CD14-positive monocyte (primary cell): ENCODE measurements at regions not wholly inside any gene's neighbourhood (a gene's known extent, or its start where the extent isn't known, plus 50 kb on each side); places are given as distances from the start of the nearest gene placed in this dataset.
"Not testable (repeated sequence)": the region's sequence is repeated elsewhere in the genome, so short reads cannot be mapped to it uniquely, and the experiment has no call there.

Experiments used
- DNase-seq, 3 donors: peaks; one replicate each; pipeline ENCODE4 v3.0.0-alpha.2; 2011 to 2022
- H2AFZ ChIP-seq: 2 replicates; pipeline ENCODE4 v1.6.0; 2012; ENCODE audit warnings: mild to moderate bottlenecking, low read depth, low read length, inconsistent platforms; ENCODE audit not compliant: insufficient read depth, poor library complexity, severe bottlenecking
- H3K27ac ChIP-seq, 2 donors: 1 replicate in 1 of 2; 2 replicates in 1 of 2; pipeline ENCODE4 v1.5.1; 2012 to 2013; ENCODE audit warnings: low read length in 2 of 2, control low read depth in 1 of 2, inconsistent platforms in 1 of 2, low read depth in 1 of 2, mild to moderate bottlenecking in 1 of 2
- H3K27me3 ChIP-seq, 2 donors: one replicate each; pipeline versions ENCODE4 v1.6.0 to v1.6.1; 2011 to 2013; ENCODE audit warnings: low read length in 2 of 2; ENCODE audit not compliant: control insufficient read depth in 2 of 2, insufficient read depth in 2 of 2
- H3K36me3 ChIP-seq, 2 donors: replicated peaks in 1 of 2; 1 replicate in 1 of 2; 2 replicates in 1 of 2; pipeline versions ENCODE4 v1.5.1 to v1.6.1; 2012 to 2013; ENCODE audit warnings: low read length in 2 of 2, control low read depth in 1 of 2, inconsistent platforms in 1 of 2, mild to moderate bottlenecking in 1 of 2; ENCODE audit not compliant: insufficient read depth in 2 of 2, control insufficient read depth in 1 of 2
- H3K4me1 ChIP-seq, 2 donors: 1 replicate in 1 of 2; 2 replicates in 1 of 2; pipeline versions ENCODE4 v1.5.1 to v1.6.1; 2012 to 2013; ENCODE audit warnings: low read length in 2 of 2, control low read depth in 1 of 2, inconsistent platforms in 1 of 2, mild to moderate bottlenecking in 1 of 2, moderate library complexity in 1 of 2; ENCODE audit not compliant: insufficient read depth in 2 of 2, control insufficient read depth in 1 of 2
- H3K4me2 ChIP-seq: replicated peaks from 2 replicates; pipeline ENCODE3; 2012; ENCODE audit warnings: low read length, moderate library complexity, mild to moderate bottlenecking; ENCODE audit not compliant: poor library complexity, severe bottlenecking; ENCODE audit errors: extremely low read depth
- H3K4me3 ChIP-seq, 3 experiments: fragments of 200-600 bp in 1 of 3; sonication (generic) in 1 of 3; replicated peaks in 1 of 3; 1 replicate in 2 of 3; 2 replicates in 1 of 3; pipeline ENCODE4 v1.5.1; 2011 to 2013; ENCODE audit warnings: low read length in 3 of 3, mild to moderate bottlenecking in 3 of 3, control low read depth in 2 of 3, low read depth in 2 of 3, inconsistent platforms in 1 of 3, moderate library complexity in 1 of 3
- H3K79me2 ChIP-seq: 2 replicates; pipeline ENCODE4 v1.6.0; 2012; ENCODE audit warnings: mild to moderate bottlenecking, control low read depth, inconsistent platforms, low read length, moderate library complexity; ENCODE audit not compliant: insufficient read depth
- H3K9ac ChIP-seq: 2 replicates; pipeline ENCODE4 v1.6.0; 2017; ENCODE audit warnings: low read length, mild to moderate bottlenecking; ENCODE audit not compliant: insufficient read depth, poor library complexity, severe bottlenecking
- H3K9me3 ChIP-seq, 2 donors: replicated peaks in 1 of 2; 1 replicate in 1 of 2; 2 replicates in 1 of 2; pipeline versions ENCODE4 v1.5.1 to v1.6.1; 2012 to 2013; ENCODE audit warnings: low read length in 2 of 2, control low read depth in 1 of 2; ENCODE audit not compliant: control insufficient read depth in 1 of 2, insufficient read depth in 1 of 2
- H4K20me1 ChIP-seq: 2 replicates; pipeline ENCODE4 v1.6.0; 2012; ENCODE audit warnings: mild to moderate bottlenecking, low read length, control low read depth, moderate library complexity; ENCODE audit not compliant: insufficient read depth
- H3K27ac Mint-ChIP-seq, 7 donors: one replicate each; pipeline ENCODE4 v1.8.0; 2020; ENCODE audit warnings: mild to moderate bottlenecking in 7 of 7, mixed read lengths in 7 of 7, moderate library complexity in 6 of 7, inconsistent platforms in 2 of 7
- H3K27me3 Mint-ChIP-seq, 3 donors: one replicate each; pipeline ENCODE4 v1.8.0; 2021 to 2022; ENCODE audit warnings: low read depth in 3 of 3, mild to moderate bottlenecking in 3 of 3, mixed read lengths in 3 of 3, moderate library complexity in 3 of 3, inconsistent platforms in 1 of 3
- H3K36me3 Mint-ChIP-seq, 2 donors: one replicate each; pipeline ENCODE4 v1.8.0; 2020; ENCODE audit warnings: mixed read lengths in 2 of 2, inconsistent platforms in 1 of 2, mild to moderate bottlenecking in 1 of 2
- H3K4me1 Mint-ChIP-seq: one replicate; pipeline ENCODE4 v1.8.0; 2020; ENCODE audit warnings: mild to moderate bottlenecking, mixed read lengths
- H3K4me3 Mint-ChIP-seq, 2 donors: one replicate each; pipeline ENCODE4 v1.8.0; 2020; ENCODE audit warnings: mild to moderate bottlenecking in 2 of 2, mixed read lengths in 2 of 2, moderate library complexity in 1 of 2
- H3K9me3 Mint-ChIP-seq, 7 donors: one replicate each; pipeline ENCODE4 v1.8.0; 2020 to 2022; ENCODE audit warnings: mixed read lengths in 7 of 7, mild to moderate bottlenecking in 6 of 7, moderate library complexity in 6 of 7, inconsistent platforms in 2 of 7
- WGBS: methylation state at CpG from one replicate; pipeline ENCODE4 v1.1.5; 2013; ENCODE audit warnings: missing lambda C conversion rate; ENCODE audit not compliant: insufficient coverage; 5-methylcytosine and 5-hydroxymethylcytosine counted together
- intact Hi-C, 2 donors: fragments of 100-400 bp; cut with micrococcal nuclease; formaldehyde crosslinking; loops; one replicate each; pipeline versions ENCODE4 v1.15.0 to v1.15.1; 2023
- TF ChIP-seq, protein P1 (sequence below): fragments of 200-600 bp; IDR thresholded peaks from one replicate; pipeline ENCODE4 v1.8.0; 2022; ENCODE audit warnings: antibody characterized with exemption, mild to moderate bottlenecking

DNA sequence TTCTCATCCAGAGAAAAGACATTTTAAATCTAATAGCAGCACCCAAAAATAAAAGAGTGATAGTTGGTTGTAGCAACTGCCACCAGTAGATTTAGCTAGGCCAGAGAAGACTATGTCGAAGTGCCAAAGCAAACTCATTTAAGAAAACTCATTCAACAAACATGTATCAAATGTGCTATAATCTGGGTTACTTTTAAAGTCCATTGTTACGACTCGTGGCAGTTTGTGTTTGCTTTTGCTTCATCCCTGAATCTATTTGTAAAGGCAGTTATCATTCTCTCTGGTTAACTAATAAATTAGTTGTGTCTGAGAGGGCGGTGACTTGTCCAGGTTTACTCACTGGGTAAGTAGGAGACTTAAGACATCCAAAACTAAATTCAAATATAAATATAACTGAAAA, 159.4 kb downstream of the ZIC4 start:
- no peak overlapping the region for H2AFZ ChIP-seq
- H3K27ac Mint-ChIP-seq: no peak overlapping the region
- H3K4me3 ChIP-seq: no peak overlapping the region
- H3K4me1 Mint-ChIP-seq: no peaks in the 10 kb centered on the region
- H3K36me3 Mint-ChIP-seq: no peaks in the 10 kb centered on the region
- H3K27me3 ChIP-seq: no peaks in the 10 kb centered on the region
- TF ChIP-seq, protein P1, sequence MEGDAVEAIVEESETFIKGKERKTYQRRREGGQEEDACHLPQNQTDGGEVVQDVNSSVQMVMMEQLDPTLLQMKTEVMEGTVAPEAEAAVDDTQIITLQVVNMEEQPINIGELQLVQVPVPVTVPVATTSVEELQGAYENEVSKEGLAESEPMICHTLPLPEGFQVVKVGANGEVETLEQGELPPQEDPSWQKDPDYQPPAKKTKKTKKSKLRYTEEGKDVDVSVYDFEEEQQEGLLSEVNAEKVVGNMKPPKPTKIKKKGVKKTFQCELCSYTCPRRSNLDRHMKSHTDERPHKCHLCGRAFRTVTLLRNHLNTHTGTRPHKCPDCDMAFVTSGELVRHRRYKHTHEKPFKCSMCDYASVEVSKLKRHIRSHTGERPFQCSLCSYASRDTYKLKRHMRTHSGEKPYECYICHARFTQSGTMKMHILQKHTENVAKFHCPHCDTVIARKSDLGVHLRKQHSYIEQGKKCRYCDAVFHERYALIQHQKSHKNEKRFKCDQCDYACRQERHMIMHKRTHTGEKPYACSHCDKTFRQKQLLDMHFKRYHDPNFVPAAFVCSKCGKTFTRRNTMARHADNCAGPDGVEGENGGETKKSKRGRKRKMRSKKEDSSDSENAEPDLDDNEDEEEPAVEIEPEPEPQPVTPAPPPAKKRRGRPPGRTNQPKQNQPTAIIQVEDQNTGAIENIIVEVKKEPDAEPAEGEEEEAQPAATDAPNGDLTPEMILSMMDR: no peak
- no peaks in the 10 kb centered on the region for H3K4me1 ChIP-seq
- no peaks in the 10 kb centered on the region for H3K79me2 ChIP-seq
- intact Hi-C loops: no loop called here
- no peak for DNase-seq
- H3K36me3 ChIP-seq: no peaks in the 10 kb centered on the region
- peaks cover 3 to 4% of the 10 kb centered on the region in 2 donors for H3K9me3 ChIP-seq
- no peak overlapping the region for H3K4me3 Mint-ChIP-seq
- H3K27me3 Mint-ChIP-seq: no peaks in the 10 kb centered on the region
- WGBS: no CpG with 5 or more reads among the region's 4 CpGs
- H3K27ac ChIP-seq: no peak overlapping the region
- no peak overlapping the region for H3K9ac ChIP-seq
- no peaks in the 10 kb centered on the region for H4K20me1 ChIP-seq
- no peak overlapping the region for H3K4me2 ChIP-seq
- peaks cover 0 to 16% (median 6%) of the 10 kb centered on the region in 7 donors for H3K9me3 Mint-ChIP-seq

DNA sequence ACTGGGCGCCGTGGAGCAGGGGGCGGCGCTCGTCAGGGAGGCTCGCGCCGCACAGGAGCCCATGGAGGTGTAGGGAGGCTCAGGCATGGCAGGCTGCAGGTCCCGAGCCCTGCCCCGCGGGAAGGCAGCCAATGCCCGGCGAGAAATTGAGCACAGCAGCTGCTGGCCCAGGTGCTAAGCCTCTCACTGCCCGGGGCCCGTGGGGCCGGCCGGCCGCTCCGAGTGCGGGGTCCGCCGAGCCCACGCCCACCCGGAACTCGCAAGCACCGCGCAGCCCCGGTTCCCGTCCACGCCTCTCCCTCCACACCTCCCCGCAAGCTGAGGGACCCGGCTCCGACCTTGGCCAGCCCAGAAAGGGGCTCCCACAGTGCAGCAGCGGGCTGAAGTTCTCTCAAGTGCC, 160.7 kb downstream of the ZIC4 start:
- H3K27me3 ChIP-seq, H4K20me1 ChIP-seq, H3K4me1 ChIP-seq, H3K27ac ChIP-seq, H3K36me3 ChIP-seq, H3K4me3 ChIP-seq, H3K27me3 Mint-ChIP-seq, H3K4me3 Mint-ChIP-seq, H2AFZ ChIP-seq, intact Hi-C loops, H3K9ac ChIP-seq, H3K27ac Mint-ChIP-seq, H3K79me2 ChIP-seq, H3K36me3 Mint-ChIP-seq, H3K4me1 Mint-ChIP-seq, DNase-seq, H3K9me3 ChIP-seq, H3K4me2 ChIP-seq: not testable (repeated sequence)
- WGBS: 95% methylated on average over 27 of the region's 34 CpGs
- H3K9me3 Mint-ChIP-seq: peaks cover 0 to 16% (median 6%) of the 10 kb centered on the region in 7 donors

DNA sequence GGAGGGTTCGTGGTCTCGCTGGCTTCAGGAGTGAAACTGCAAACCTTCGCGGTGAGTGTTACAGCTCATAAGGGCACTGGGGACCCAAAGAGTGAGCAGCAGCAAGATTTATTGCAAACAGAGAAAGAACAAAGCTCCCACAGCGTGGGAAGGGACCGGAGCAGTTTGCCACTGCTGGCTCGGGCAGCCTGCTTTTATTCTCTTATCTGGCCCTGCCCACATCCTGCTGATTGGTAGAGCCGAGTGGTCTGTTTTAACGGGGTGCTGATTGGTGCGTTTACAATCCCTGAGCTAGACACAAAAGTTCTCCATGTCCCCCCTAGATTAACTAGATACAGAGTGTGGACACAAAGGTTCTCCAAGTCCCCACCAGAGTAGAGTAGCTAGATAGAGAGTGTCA, 161.3 kb downstream of the ZIC4 start:
- H2AFZ ChIP-seq, H3K4me1 ChIP-seq, H3K4me1 Mint-ChIP-seq, H3K27me3 Mint-ChIP-seq, H3K4me3 Mint-ChIP-seq, H3K27ac Mint-ChIP-seq, H3K9me3 ChIP-seq, H3K4me3 ChIP-seq, H3K4me2 ChIP-seq, H3K36me3 ChIP-seq, H4K20me1 ChIP-seq, intact Hi-C loops, H3K36me3 Mint-ChIP-seq, H3K27me3 ChIP-seq, H3K9ac ChIP-seq, H3K79me2 ChIP-seq, DNase-seq, H3K27ac ChIP-seq: not testable (repeated sequence)
- H3K9me3 Mint-ChIP-seq: peaks cover 0 to 16% (median 6%) of the 10 kb centered on the region in 7 donors
- WGBS: 93% methylated on average over 7 of the region's 10 CpGs
